H1 (cell line): ENCODE measurements at regions not wholly inside any gene's neighbourhood (a gene's known extent, or its start where the extent isn't known, plus 50 kb on each side); places are given as distances from the start of the nearest gene placed in this dataset.

Experiments used
- CTCF ChIA-PET: fragments of 300-600 bp; sonication (Branson Sonifier 250); formaldehyde crosslinking; loops from one replicate; lab custom pipeline; 2021; ENCODE audit not compliant: partially characterized antibody; lab: Charles Lee
- POLR2A ChIA-PET: fragments of 300-600 bp; sonication (Branson Sonifier 250); formaldehyde crosslinking; loops from one replicate; lab custom pipeline; 2021; ENCODE audit warnings: inconsistent platforms; ENCODE audit not compliant: partially characterized antibody; lab: Charles Lee
- DNase-seq, 2 experiments: peaks; one replicate each; pipeline versions ENCODE4 v3.0.0 to v3.0.0-alpha.2; 2010 to 2022; ENCODE audit warnings: low spot score in 2 of 2, low read depth in 1 of 2, mixed read lengths in 1 of 2
- FAIRE-seq: peaks from 2 replicates; lab custom pipeline; 2011; peaks lifted over from hg19 to GRCh38; lab: Jason Lieb, UNC
- H2AFZ ChIP-seq: 2 replicates; pipeline ENCODE4 v1.8.1; 2012; ENCODE audit warnings: low read length, inconsistent platforms
- H2AK5ac ChIP-seq: 2 replicates; pipeline ENCODE4 v1.6.1; 2013; ENCODE audit warnings: low read depth, low read length
- H2BK120ac ChIP-seq: replicated peaks from 2 replicates; pipeline ENCODE3; 2013; ENCODE audit warnings: low read depth, low read length, inconsistent platforms
- H2BK12ac ChIP-seq: 2 replicates; pipeline ENCODE4 v1.6.1; 2013; ENCODE audit warnings: low read depth, low read length
- H2BK15ac ChIP-seq: 2 replicates; pipeline ENCODE4 v1.6.1; 2013; ENCODE audit warnings: low read length
- H2BK20ac ChIP-seq: 2 replicates; pipeline ENCODE4 v1.6.1; 2013; ENCODE audit warnings: low read length
- H2BK5ac ChIP-seq: 2 replicates; pipeline ENCODE4 v1.6.1; 2013; ENCODE audit warnings: low read depth, low read length
- H3K14ac ChIP-seq: 2 replicates; pipeline ENCODE4 v1.6.1; 2013; ENCODE audit warnings: inconsistent platforms; ENCODE audit not compliant: insufficient read length
- H3K18ac ChIP-seq: 2 replicates; pipeline ENCODE4 v1.6.1; 2013; ENCODE audit warnings: low read length; ENCODE audit errors: extremely low read depth
- H3K23ac ChIP-seq: 2 replicates; pipeline ENCODE4 v1.6.1; 2013; ENCODE audit warnings: inconsistent platforms; ENCODE audit not compliant: insufficient read length
- H3K23me2 ChIP-seq: 2 replicates; pipeline ENCODE4 v1.6.1; 2013; ENCODE audit warnings: low read depth, low read length
- H3K27ac ChIP-seq: 2 replicates; pipeline ENCODE4 v1.6.1; 2011; ENCODE audit warnings: low read depth, low read length, inconsistent platforms
- H3K27me3 ChIP-seq, 4 experiments: replicated peaks in 1 of 4; 1 replicate in 1 of 4; 2 replicates in 3 of 4; pipeline versions ENCODE4 v1.6.1 to v1.8.1; 2011 to 2013; ENCODE audit warnings: low read length in 3 of 4, mild to moderate bottlenecking in 3 of 4, inconsistent platforms in 2 of 4, mixed read lengths in 2 of 4, moderate library complexity in 1 of 4; ENCODE audit not compliant: control insufficient read depth in 3 of 4, insufficient read depth in 3 of 4; ENCODE audit errors: extremely low read depth in 1 of 4
- H3K36me3 ChIP-seq, 4 experiments: 2 replicates each; pipeline versions ENCODE4 v1.6.1 to v1.8.1; 2011 to 2013; ENCODE audit warnings: mild to moderate bottlenecking in 4 of 4, low read length in 3 of 4, moderate library complexity in 2 of 4, control low read depth in 1 of 4, inconsistent platforms in 1 of 4; ENCODE audit not compliant: insufficient read depth in 4 of 4, control insufficient read depth in 2 of 4
- H3K4ac ChIP-seq: replicated peaks from 2 replicates; pipeline ENCODE3; 2013; ENCODE audit warnings: low read length, low read depth, mixed read lengths, inconsistent platforms; ENCODE audit not compliant: insufficient read length
- H3K4me1 ChIP-seq, 4 experiments: replicated peaks in 1 of 4; 1 replicate in 1 of 4; 2 replicates in 3 of 4; pipeline versions ENCODE4 v1.6.1 to v1.8.1; 2011 to 2013; ENCODE audit warnings: low read length in 3 of 4, inconsistent platforms in 2 of 4, mixed read lengths in 1 of 4; ENCODE audit not compliant: insufficient read depth in 4 of 4, control insufficient read depth in 3 of 4
- H3K4me2 ChIP-seq, 2 experiments: 2 replicates each; pipeline versions ENCODE4 v1.6.1 to v1.8.1; 2011 to 2013; ENCODE audit warnings: low read depth in 2 of 2, low read length in 2 of 2, control low read depth in 1 of 2, inconsistent platforms in 1 of 2, mild to moderate bottlenecking in 1 of 2; ENCODE audit not compliant: insufficient read depth in 1 of 2
- H3K4me3 ChIP-seq, 4 experiments: fragments of 200-600, 300-600 bp in 1 of 4; sonication (generic), shearing (Covaris generic), sonication (Bioruptor Twin) in 1 of 4; 2 replicates each; pipeline versions ENCODE4 v1.5.1 to v1.8.1; 2011 to 2016; ENCODE audit warnings: low read length in 4 of 4, low read depth in 3 of 4, control low read depth in 2 of 4, inconsistent platforms in 2 of 4, mild to moderate bottlenecking in 2 of 4, mixed read lengths in 1 of 4, moderate library complexity in 1 of 4; ENCODE audit not compliant: insufficient read depth in 2 of 4; ENCODE audit errors: extremely low read depth in 1 of 4
- H3K56ac ChIP-seq: replicated peaks from 2 replicates; pipeline ENCODE3; 2013; ENCODE audit warnings: low read depth, mild to moderate bottlenecking, mixed read lengths, low read length, inconsistent platforms; ENCODE audit not compliant: insufficient read length
- H3K79me1 ChIP-seq: 2 replicates; pipeline ENCODE4 v1.6.1; 2013; ENCODE audit warnings: low read depth, low read length, control low read depth
- H3K79me2 ChIP-seq, 2 experiments: 2 replicates each; pipeline versions ENCODE4 v1.6.1 to v1.8.1; 2012 to 2013; ENCODE audit warnings: low read length in 2 of 2, mild to moderate bottlenecking in 2 of 2, inconsistent platforms in 1 of 2; ENCODE audit not compliant: insufficient read depth in 2 of 2, control insufficient read depth in 1 of 2
- H3K9ac ChIP-seq, 4 experiments: replicated peaks in 1 of 4; 1 replicate in 1 of 4; 2 replicates in 3 of 4; pipeline versions ENCODE4 v1.6.1 to v1.8.1; 2011 to 2013; ENCODE audit warnings: low read depth in 3 of 4, low read length in 3 of 4, control low read depth in 2 of 4, mild to moderate bottlenecking in 2 of 4, moderate library complexity in 2 of 4, inconsistent platforms in 1 of 4; ENCODE audit errors: extremely low read depth in 1 of 4
- H3K9me3 ChIP-seq, 2 experiments: 2 replicates each; pipeline versions ENCODE4 v1.6.1 to v1.8.1; 2012 to 2013; ENCODE audit warnings: mild to moderate bottlenecking in 2 of 2, moderate library complexity in 2 of 2, control low read depth in 1 of 2, inconsistent platforms in 1 of 2, low read depth in 1 of 2, low read length in 1 of 2, mixed read lengths in 1 of 2; ENCODE audit not compliant: insufficient read depth in 2 of 2
- H4K20me1 ChIP-seq, 2 experiments: replicated peaks in 1 of 2; 2 replicates each; pipeline versions ENCODE3 to v1.8.1; 2011 to 2013; ENCODE audit warnings: inconsistent platforms in 2 of 2, low read length in 2 of 2, mild to moderate bottlenecking in 1 of 2; ENCODE audit not compliant: insufficient read depth in 2 of 2, control insufficient read depth in 1 of 2
- H4K5ac ChIP-seq: 2 replicates; pipeline ENCODE4 v1.6.1; 2013; ENCODE audit warnings: low read length, low read depth, mixed read lengths, inconsistent platforms; ENCODE audit not compliant: insufficient read length
- H4K8ac ChIP-seq: 2 replicates; pipeline ENCODE4 v1.8.0; 2013; ENCODE audit warnings: mild to moderate bottlenecking, moderate library complexity, low read length, inconsistent platforms; ENCODE audit not compliant: insufficient read depth; ENCODE audit errors: extremely low read depth
- H4K91ac ChIP-seq: replicated peaks from 2 replicates; pipeline ENCODE3; 2013; ENCODE audit warnings: low read length, mixed read lengths, inconsistent platforms; ENCODE audit not compliant: insufficient read length
- ASH2L ChIP-seq: fragments of 200-600, 300-600 bp; sonication (generic); IDR thresholded peaks from one replicate; pipeline ENCODE4 v1.7.1; 2017; ENCODE audit warnings: low read length
- ATF2 ChIP-seq: IDR thresholded peaks from 2 replicates; pipeline ENCODE4 v1.6.1; 2012; ENCODE audit warnings: low read length, inconsistent platforms
- CHD2 ChIP-seq: IDR thresholded peaks from 2 replicates; pipeline ENCODE4 v1.6.1; 2012; ENCODE audit warnings: low read length, improper control_type of control experiment
- EGR1 ChIP-seq: IDR thresholded peaks from 2 replicates; pipeline ENCODE4 v1.6.1; 2011; ENCODE audit warnings: low read depth, low read length, borderline replicate concordance
- FOSL1 ChIP-seq: IDR thresholded peaks from 2 replicates; pipeline ENCODE4 v1.6.1; 2011; ENCODE audit warnings: mild to moderate bottlenecking, low read depth, low read length, moderate library complexity; ENCODE audit not compliant: insufficient read depth
- GTF2F1 ChIP-seq: IDR thresholded peaks from 2 replicates; pipeline ENCODE4 v1.6.1; 2012; ENCODE audit warnings: low read depth, low read length, improper control_type of control experiment, borderline replicate concordance
- HDAC2 ChIP-seq, 2 experiments: fragments of 300-600 bp in 1 of 2; sonication (generic) in 1 of 2; IDR thresholded peaks; 2 replicates each; pipeline ENCODE4 v1.6.1; 2011 to 2012; ENCODE audit warnings: low read depth in 2 of 2, low read length in 2 of 2, mild to moderate bottlenecking in 2 of 2, moderate library complexity in 2 of 2, borderline replicate concordance in 1 of 2, inconsistent platforms in 1 of 2
- KDM4A ChIP-seq: IDR thresholded peaks from one replicate; pipeline ENCODE4 v1.7.1; 2012; ENCODE audit warnings: low read depth, mild to moderate bottlenecking, moderate library complexity, low read length, inconsistent platforms; ENCODE audit not compliant: severe bottlenecking
- POLR2AphosphoS5 ChIP-seq: IDR thresholded peaks from 2 replicates; pipeline ENCODE4 v1.6.1; 2011; ENCODE audit warnings: low read depth, low read length
- RXRA ChIP-seq: IDR thresholded peaks from 2 replicates; pipeline ENCODE4 v1.6.1; 2011; ENCODE audit warnings: low read depth, mild to moderate bottlenecking, low read length, moderate library complexity; ENCODE audit not compliant: insufficient read depth
- SAP30 ChIP-seq: fragments of 300-600 bp; sonication (generic); IDR thresholded peaks from 2 replicates; pipeline ENCODE4 v1.7.1; 2012; ENCODE audit warnings: low read length, moderate library complexity, mild to moderate bottlenecking, inconsistent platforms; ENCODE audit not compliant: insufficient read depth, insufficient replicate concordance
- SIN3A ChIP-seq, 2 experiments: IDR thresholded peaks in 1 of 2; conservative IDR thresholded peaks in 1 of 2; 2 replicates each; pipeline ENCODE4 v1.6.1; 2011 to 2012; ENCODE audit warnings: low read length in 2 of 2, improper control_type of control experiment in 1 of 2, low read depth in 1 of 2, mild to moderate bottlenecking in 1 of 2
- SRF ChIP-seq: IDR thresholded peaks from 2 replicates; pipeline ENCODE4 v1.6.1; 2011; ENCODE audit warnings: mild to moderate bottlenecking, low read depth, low read length, moderate library complexity
- WGBS, 2 experiments: shearing (Covaris generic) in 1 of 2; methylation state at CpG; one replicate each; pipeline versions ENCODE4 v1.1.6 to v1.1.7; 2013 to 2015; ENCODE audit warnings: low lambda C conversion rate in 2 of 2, mixed read lengths in 2 of 2, inconsistent platforms in 1 of 2, low coverage in 1 of 2, missing lambda C conversion rate in 1 of 2; ENCODE audit not compliant: insufficient replicate concordance in 2 of 2, insufficient coverage in 1 of 2, insufficient read length in 1 of 2; ENCODE audit errors: extremely low coverage in 1 of 2, missing lambda C conversion rate in 1 of 2; 5-methylcytosine and 5-hydroxymethylcytosine counted together

- Histone ChIP-seq H2BK120ac (no peak overlapping the region), H3K79me1 (no peaks in the 10 kb centered on the region), H3K4ac (no peak overlapping the region), H2BK5ac (no peak overlapping the region), H3K18ac (no peak overlapping the region), H3K23me2 (no peaks in the 10 kb centered on the region), H4K20me1 (no peaks in the 10 kb centered on the region), H2AFZ (no peak overlapping the region), H3K4me3 (no peak overlapping the region), H3K14ac (no peak overlapping the region), H3K27me3 (no peaks in the 10 kb centered on the region), H4K8ac (no peak overlapping the region), H3K9me3 (no peaks in the 10 kb centered on the region), H3K23ac (no peak overlapping the region), H4K91ac (no peak overlapping the region), H3K4me2 (no peak overlapping the region), H3K56ac (no peak overlapping the region), H3K4me1 (peaks cover 0 to 3% (median 0%) of the 10 kb centered on the region in 4 experiments; a peak in 2 of 7 replicates), H3K79me2 (no peaks in the 10 kb centered on the region), H3K27ac (no peak overlapping the region), H3K9ac (no peak overlapping the region), H2AK5ac (no peak overlapping the region), H3K36me3 (no peaks in the 10 kb centered on the region), H2BK20ac (no peak overlapping the region), H2BK15ac (no peak overlapping the region), H2BK12ac (no peak overlapping the region), H4K5ac (no peak overlapping the region)
- DNase-seq (no peak), FAIRE-seq (no peak)
- TF ChIP-seq EGR1 (no peak), ASH2L (no peak), POLR2AphosphoS5 (no peak), SAP30 (no peak), SRF (no peak), CHD2 (no peak), HDAC2 (IDR thresholded peaks at IDR 0.05; ENCODE audit: borderline replicate concordance in 1 of 2, low read depth in 2 of 2, low read length in 2 of 2) (no peak), RXRA (no peak), ATF2 (no peak), KDM4A (no peak), SIN3A (conservative IDR thresholded peaks at IDR 0.05 in 1 of 2, IDR thresholded peaks at IDR 0.05 in 1 of 2; ENCODE audit: low read depth in 1 of 2, low read length in 2 of 2) (no peak), GTF2F1 (no peak), FOSL1 (no peak)
- POLR2A ChIA-PET: no interaction called here
- CTCF ChIA-PET: no interaction called here
- WGBS, 2 experiments: 75% methylated on average over 1 of the region's 2 CpGs; no CpG with 5 or more reads in 1 of the 2 experiments
These were observed 370.3 kb upstream of the FGF16 start for GRCh38 chrX:77076896-77077295.
